Transverse colon (tissue), 4 donors: ENCODE measurements at regions not wholly inside any gene's neighbourhood (a gene's known extent, or its start where the extent isn't known, plus 50 kb on each side); places are given as distances from the start of the nearest gene placed in this dataset.

Source experiments
- DNase-seq: peaks from one replicate; pipeline ENCODE4 v3.0.0-alpha.2; 2019
- H3K27ac ChIP-seq, 4 donors: fragments of 200-600 bp; sonication (generic); 2 replicates each; pipeline ENCODE4 v1.5.1; 2016 to 2018; ENCODE audit warnings: inconsistent platforms in 4 of 4
- H3K27me3 ChIP-seq: fragments of 200-600 bp; sonication (generic); 2 replicates; pipeline ENCODE4 v1.5.1; 2017; ENCODE audit warnings: inconsistent platforms
- H3K36me3 ChIP-seq, 4 donors: fragments of 200-600 bp; sonication (generic); 2 replicates each; pipeline ENCODE4 v1.5.1; 2017 to 2019; ENCODE audit warnings: inconsistent platforms in 4 of 4
- H3K4me1 ChIP-seq, 4 donors: fragments of 200-600 bp; sonication (generic); 2 replicates each; pipeline ENCODE4 v1.5.1; 2017 to 2020; ENCODE audit warnings: inconsistent platforms in 4 of 4
- H3K4me3 ChIP-seq, 4 donors: fragments of 200-600 bp; sonication (generic); 1 replicate in 1 of 4; 2 replicates in 3 of 4; pipeline versions ENCODE4 v1.5.1 to v1.6.1; 2017 to 2019; ENCODE audit warnings: inconsistent platforms in 4 of 4
- H3K9me3 ChIP-seq, 2 donors: fragments of 200-600 bp; sonication (generic); 2 replicates each; pipeline ENCODE4 v1.5.1; 2017 to 2019; ENCODE audit warnings: inconsistent platforms in 2 of 2
- CTCF ChIP-seq, 5 experiments: fragments of 200-600 bp in 3 of 5; fragments of 450-650 bp in 2 of 5; sonication (generic) in 3 of 5; IDR thresholded peaks; 1 replicate in 2 of 5; 2 replicates in 3 of 5; pipeline ENCODE4 v1.5.1; 2016 to 2017; ENCODE audit warnings: antibody characterized with exemption in 5 of 5, inconsistent platforms in 3 of 5, mild to moderate bottlenecking in 2 of 5, moderate library complexity in 1 of 5
- EP300 ChIP-seq: sonication (generic); formaldehyde crosslinking; IDR thresholded peaks from one replicate; pipeline ENCODE4 v1.6.1; 2017; ENCODE audit warnings: antibody characterized with exemption, low read depth
- POLR2A ChIP-seq: fragments of 450-650 bp; IDR thresholded peaks from one replicate; pipeline ENCODE4 v1.6.1; 2016; ENCODE audit warnings: antibody characterized with exemption, mild to moderate bottlenecking, moderate library complexity
- POLR2AphosphoS5 ChIP-seq, 3 donors: sonication (generic); formaldehyde crosslinking; IDR thresholded peaks; one replicate each; pipeline ENCODE4 v1.6.1; 2016; ENCODE audit warnings: antibody characterized with exemption in 3 of 3
- WGBS, 2 donors: methylation state at CpG; one replicate each; pipeline ENCODE4 v1.1.5; 2018; ENCODE audit warnings: low coverage in 1 of 2; 5-methylcytosine and 5-hydroxymethylcytosine counted together
- in situ Hi-C, 4 donors: fragments of 200-750 bp; cut with MboI; loops; one replicate each; pipeline versions ENCODE4 v1.15.0 to v1.15.1; 2017; ENCODE audit warnings: low sequenced_read_pairs in 3 of 4, low pct_ligation_motif_present in 1 of 4, low pct_unique_long_range_greater_than_20kb in 1 of 4
- intact Hi-C: fragments of 100-400 bp; cut with DNase I; formaldehyde crosslinking; loops from one replicate; pipeline ENCODE4 v1.15.1; 2023; ENCODE audit warnings: low total_unique reads

GRCh38 chr17:34443619-34444469 is 80.8 kb upstream of the CCL1 start:
- no peaks in the 10 kb centered on the region for H3K36me3 ChIP-seq
- in situ Hi-C loops: loop anchor here in 1 of 4 donors (25.0 kb wide), 2 partner anchors 93 to 668 kb away; partner anchors contain the start of genes FNDC8 and RAD51D
- intact Hi-C loops: no loop called here
- H3K9me3 ChIP-seq: no peaks in the 10 kb centered on the region
- TF ChIP-seq EP300 (no peak), POLR2AphosphoS5 (IDR thresholded peaks at IDR 0.05) (no peak), CTCF (IDR thresholded peaks at IDR 0.05) (no peak), POLR2A (no peak)
- peaks cover 16% of the 10 kb centered on the region for H3K27me3 ChIP-seq
- no peak overlapping the region for H3K27ac ChIP-seq
- H3K4me3 ChIP-seq: no peak overlapping the region
- 54 to 71% methylated on average over 1 to 12 of the region's 12 CpGs for WGBS, 2 donors
- no peak for DNase-seq
- H3K4me1 ChIP-seq: no peaks in the 10 kb centered on the region

- TF ChIP-seq CTCF (IDR thresholded peaks at IDR 0.05) (no peak), POLR2AphosphoS5 (IDR thresholded peaks at IDR 0.05) (no peak), POLR2A (no peak), EP300 (no peak)
- H3K27ac ChIP-seq: no peak overlapping the region
- no peak for DNase-seq
- in situ Hi-C loops: loop anchor here in 1 of 4 donors (25.0 kb wide), 2 partner anchors 95 to 670 kb away; partner anchors contain the start of genes FNDC8 and RAD51D
- H3K4me1 ChIP-seq: no peaks in the 10 kb centered on the region
- no peak overlapping the region for H3K4me3 ChIP-seq
- H3K36me3 ChIP-seq: no peaks in the 10 kb centered on the region
- peaks cover 16% of the 10 kb centered on the region for H3K27me3 ChIP-seq
- no peaks in the 10 kb centered on the region for H3K9me3 ChIP-seq
- intact Hi-C loops: no loop called here
- WGBS, 2 donors: 18 to 47% methylated on average over 2 to 10 of the region's 10 CpGs
Measured at GRCh38 chr17:34442387-34443111, 79.5 kb upstream of the CCL1 start.

- DNase-seq: no peak
- Histone ChIP-seq H3K27ac (no peak overlapping the region), H3K4me3 (no peak overlapping the region), H3K36me3 (no peaks in the 10 kb centered on the region), H3K4me1 (peaks cover 0 to 7% (median 0%) of the 10 kb centered on the region in 4 donors), H3K9me3 (no peaks in the 10 kb centered on the region), H3K27me3 (peaks cover 2% of the 10 kb centered on the region)
- TF ChIP-seq CTCF (IDR thresholded peaks at IDR 0.05) (no peak), POLR2A (no peak), POLR2AphosphoS5 (IDR thresholded peaks at IDR 0.05) (no peak)
- in situ Hi-C loops (loop anchor here in 1 of 4 donors (25.0 kb wide), 2 partner anchors 100 to 675 kb away; partner anchors contain the start of genes FNDC8 and RAD51D), intact Hi-C loops (no loop called here)
- WGBS, 2 donors: 71% methylated on average over 8 of the region's 8 CpGs; no CpG with 5 or more reads in 1 of the 2 donors
Measured at GRCh38 chr17:34437188-34437587, 74.2 kb upstream of the CCL1 start.

- H3K36me3 ChIP-seq: no peaks in the 10 kb centered on the region
- WGBS, 2 donors: 67% methylated on average over 2 of the region's 2 CpGs; no CpG with 5 or more reads in 1 of the 2 donors
- no peaks in the 10 kb centered on the region for H3K9me3 ChIP-seq
- H3K27me3 ChIP-seq: peaks cover 6% of the 10 kb centered on the region
- no peak for DNase-seq
- H3K4me3 ChIP-seq: no peak overlapping the region
- H3K4me1 ChIP-seq: peaks cover 0 to 7% (median 0%) of the 10 kb centered on the region in 4 donors
- intact Hi-C loops: no loop called here
- TF ChIP-seq POLR2AphosphoS5 (IDR thresholded peaks at IDR 0.05) (no peak), POLR2A (no peak), CTCF (IDR thresholded peaks at IDR 0.05) (no peak), EP300 (no peak)
- in situ Hi-C loops: loop anchor here in 1 of 4 donors (25.0 kb wide), 2 partner anchors 101 to 676 kb away; partner anchors contain the start of genes FNDC8 and RAD51D
- no peak overlapping the region for H3K27ac ChIP-seq
Measured at GRCh38 chr17:34436607-34437006, 73.6 kb upstream of the CCL1 start.
